Fibroblast of lung (primary cell): ENCODE measurements at regions not wholly inside any gene's neighbourhood (a gene's known extent, or its start where the extent isn't known, plus 50 kb on each side); places are given as distances from the start of the nearest gene placed in this dataset.

Experiments
- EZH2 ChIP-seq: IDR thresholded peaks from 2 replicates; pipeline ENCODE4 v1.5.1; 2012; ENCODE audit warnings: low read length, control low read depth, mild to moderate bottlenecking; ENCODE audit errors: missing control alignments
- TF ChIP-seq, protein P1 (sequence below), 2 donors: IDR thresholded peaks in 1 of 2; conservative IDR thresholded peaks in 1 of 2; 1 replicate in 1 of 2; 2 replicates in 1 of 2; pipeline ENCODE4 v1.5.1; 2011 to 2012; ENCODE audit warnings: low read length in 2 of 2, control low read depth in 1 of 2, inconsistent platforms in 1 of 2, low read depth in 1 of 2, mild to moderate bottlenecking in 1 of 2

DNA sequence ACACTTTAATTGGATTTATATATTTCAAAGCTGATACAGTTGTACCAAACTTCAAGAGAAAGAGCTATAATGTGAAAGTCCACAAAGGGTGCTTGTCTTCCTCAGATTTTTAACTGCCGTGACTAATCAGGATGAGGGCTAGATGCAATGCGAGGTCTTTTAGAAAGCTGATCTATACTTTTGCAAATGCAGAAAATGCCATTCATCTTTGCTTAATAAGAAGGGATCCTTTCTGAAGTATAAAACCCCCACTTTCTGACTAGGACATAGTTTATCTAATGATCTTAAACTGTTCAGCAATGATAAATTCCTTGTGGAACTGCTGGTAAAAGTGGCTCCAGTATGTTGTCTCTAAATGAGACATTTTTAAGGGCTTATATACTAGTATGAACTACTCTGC is 102.7 kb upstream of the NGF start:
- TF ChIP-seq, protein P1, sequence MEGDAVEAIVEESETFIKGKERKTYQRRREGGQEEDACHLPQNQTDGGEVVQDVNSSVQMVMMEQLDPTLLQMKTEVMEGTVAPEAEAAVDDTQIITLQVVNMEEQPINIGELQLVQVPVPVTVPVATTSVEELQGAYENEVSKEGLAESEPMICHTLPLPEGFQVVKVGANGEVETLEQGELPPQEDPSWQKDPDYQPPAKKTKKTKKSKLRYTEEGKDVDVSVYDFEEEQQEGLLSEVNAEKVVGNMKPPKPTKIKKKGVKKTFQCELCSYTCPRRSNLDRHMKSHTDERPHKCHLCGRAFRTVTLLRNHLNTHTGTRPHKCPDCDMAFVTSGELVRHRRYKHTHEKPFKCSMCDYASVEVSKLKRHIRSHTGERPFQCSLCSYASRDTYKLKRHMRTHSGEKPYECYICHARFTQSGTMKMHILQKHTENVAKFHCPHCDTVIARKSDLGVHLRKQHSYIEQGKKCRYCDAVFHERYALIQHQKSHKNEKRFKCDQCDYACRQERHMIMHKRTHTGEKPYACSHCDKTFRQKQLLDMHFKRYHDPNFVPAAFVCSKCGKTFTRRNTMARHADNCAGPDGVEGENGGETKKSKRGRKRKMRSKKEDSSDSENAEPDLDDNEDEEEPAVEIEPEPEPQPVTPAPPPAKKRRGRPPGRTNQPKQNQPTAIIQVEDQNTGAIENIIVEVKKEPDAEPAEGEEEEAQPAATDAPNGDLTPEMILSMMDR (conservative IDR thresholded peaks at IDR 0.05 in 1 of 2, IDR thresholded peaks at IDR 0.05 in 1 of 2; ENCODE audit: low read depth in 1 of 2, low read length in 2 of 2) = no peak
- TF ChIP-seq EZH2 = no peak
